ENCODE measurements at regions not wholly inside any gene's neighbourhood (a gene's known extent, or its start where the extent isn't known, plus 50 kb on each side); places are given as distances from the start of the nearest gene placed in this dataset.

GRCh38 chr4:63232058-63232457 lies 1177.2 kb downstream of the TECRL start:
- no peak for TF ChIP-seq CTCF (conservative IDR thresholded peaks at IDR 0.05; ENCODE audit: low read depth, low read length)
- no peak for DNase-seq (ENCODE audit: low read depth)
- H3K4me3 ChIP-seq (ENCODE audit: low read depth, low read length), result no peak overlapping the region

- no peak for TF ChIP-seq CTCF (conservative IDR thresholded peaks at IDR 0.05; ENCODE audit: low read depth, low read length)
- H3K4me3 ChIP-seq (ENCODE audit: low read depth, low read length), result no peak overlapping the region
- DNase-seq (ENCODE audit: low read depth), result no peak
Measured at GRCh38 chr4:63226229-63226628, 1183.0 kb downstream of the TECRL start.

GRCh38 chr4:63222466-63222865 lies 1186.8 kb downstream of the TECRL start:
- DNase-seq (ENCODE audit: low read depth), result no peak
- no peak for TF ChIP-seq CTCF (conservative IDR thresholded peaks at IDR 0.05; ENCODE audit: low read depth, low read length)
- H3K4me3 ChIP-seq (ENCODE audit: low read depth, low read length), result no peak overlapping the region

- no peak for TF ChIP-seq CTCF (conservative IDR thresholded peaks at IDR 0.05; ENCODE audit: low read depth, low read length)
- no peak for DNase-seq (ENCODE audit: low read depth)
- H3K4me3 ChIP-seq (ENCODE audit: low read depth, low read length), result no peak overlapping the region
Measured at GRCh38 chr4:63221477-63221876, 1187.8 kb downstream of the TECRL start.

- DNase-seq (ENCODE audit: low read depth), result no peak
- TF ChIP-seq CTCF (conservative IDR thresholded peaks at IDR 0.05; ENCODE audit: low read depth, low read length), result no peak
Measured at GRCh38 chr4:63218856-63219255, 1190.4 kb downstream of the TECRL start.

GRCh38 chr4:63214076-63214475 lies 1195.2 kb downstream of the TECRL start:
- TF ChIP-seq CTCF (conservative IDR thresholded peaks at IDR 0.05; ENCODE audit: low read depth, low read length), result no peak
- DNase-seq (ENCODE audit: low read depth), result no peak
- no peak overlapping the region for H3K4me3 ChIP-seq (ENCODE audit: low read depth, low read length)

More at GRCh38 chr4:63218856-63219255, 1190.4 kb downstream of the TECRL start:
- no peak overlapping the region for H3K4me3 ChIP-seq (ENCODE audit: low read depth, low read length)

GRCh38 chr4:63211776-63212479 lies 1197.3 kb downstream of the TECRL start:
- no peak for TF ChIP-seq CTCF (conservative IDR thresholded peaks at IDR 0.05; ENCODE audit: low read depth, low read length)

More at GRCh38 chr4:63211776-63212479, 1197.3 kb downstream of the TECRL start:
- H3K4me3 ChIP-seq (ENCODE audit: low read depth, low read length), result no peak overlapping the region
- DNase-seq (ENCODE audit: low read depth), result peak; percentile 7

Measured in choroid plexus epithelial cell (primary cell).